Pancreas (tissue), 10 donors: ENCODE measurements at regions not wholly inside any gene's neighbourhood (a gene's known extent, or its start where the extent isn't known, plus 50 kb on each side); places are given as distances from the start of the nearest gene placed in this dataset.
"Not testable (repeated sequence)": the region's sequence is repeated elsewhere in the genome, so short reads cannot be mapped to it uniquely, and the experiment has no call there.

Experiments
- ATAC-seq, 4 donors: fragments of 200-7000 bp; cut with Tn5 transposase; one replicate each; pipeline versions ENCODE4 v1.8.0 to v1.9.1; 2020; ENCODE audit warnings: mild to moderate bottlenecking in 4 of 4, moderate library complexity in 4 of 4
- DNase-seq, 6 donors: peaks; one replicate each; pipeline ENCODE4 v3.0.0-alpha.2; 2020
- FAIRE-seq: peaks from 2 replicates; lab custom pipeline; 2012; peaks lifted over from hg19 to GRCh38; lab: Jason Lieb, UNC
- H3K27ac ChIP-seq, 4 donors: fragments of 200-600 bp; sonication (generic); 1 replicate in 3 of 4; 2 replicates in 1 of 4; pipeline versions ENCODE4 v1.5.0 to v1.8.0; 2020
- H3K27me3 ChIP-seq, 4 donors: fragments of 200-600 bp; one replicate each; pipeline ENCODE4 v1.8.0; 2021
- H3K36me3 ChIP-seq, 3 donors: fragments of 200-600 bp; sonication (generic) in 1 of 3; one replicate each; pipeline versions ENCODE4 v1.5.0 to v1.8.0; 2020 to 2021
- H3K4me1 ChIP-seq, 3 donors: fragments of 200-600 bp; one replicate each; pipeline ENCODE4 v1.8.0; 2021
- H3K4me3 ChIP-seq, 4 donors: fragments of 200-600 bp; sonication (generic) in 2 of 4; one replicate each; pipeline versions ENCODE4 v1.5.0 to v1.8.0; 2020 to 2021
- H3K9me3 ChIP-seq, 4 donors: fragments of 200-600 bp; one replicate each; pipeline ENCODE4 v1.8.0; 2021
- WGBS, 2 donors: extraction: QIAGEN DNeasy Blood & Tissue Kit; methylation state at CpG; one replicate each; pipeline ENCODE4 v1.1.7; 2013; 5-methylcytosine and 5-hydroxymethylcytosine counted together
- intact Hi-C, 3 donors: fragments of 100-400 bp; cut with DNase I; formaldehyde crosslinking; loops; one replicate each; pipeline versions ENCODE4 v1.11.1 to v1.14.2; 2022
- TF ChIP-seq, protein P1 (sequence below), 4 donors: fragments of 200-600 bp; sonication (generic) in 3 of 4; IDR thresholded peaks; one replicate each; pipeline versions ENCODE4 v1.5.0 to v1.8.0; 2021; ENCODE audit warnings: antibody characterized with exemption in 4 of 4
- donor health status: healthy with polysubstance abuse.
- donor health status: DM: no; HTN: no; CAD: no; lungs with moderate emphysema.
- donor health status: DM: no; HTN: no; CAD: no.
- donor health status: control.
- donor health status: control.
- donor health status: Bipolar disorder and iron deficiency.
- donor health status: DM: yes; HTN: yes; CAD: no.
- donor health status: DM: no; HTN: no; CAD: no.
- donor health status: DM: no; HTN: no; CAD: no.
- donor health status: DM: yes; HTN: yes; CAD: no.

GRCh38 chr7:125197731-125198393, 268.2 kb upstream of the POT1 start:
- no peak overlapping the region for H3K4me3 ChIP-seq
- H3K36me3 ChIP-seq = no peaks in the 10 kb centered on the region
- 41 to 58% methylated on average over 6 of the region's 6 CpGs for WGBS, 2 donors
- H3K27ac ChIP-seq = no peak overlapping the region
- H3K9me3 ChIP-seq = no peaks in the 10 kb centered on the region
- H3K27me3 ChIP-seq = no peaks in the 10 kb centered on the region
- FAIRE-seq (no peak), ATAC-seq (no peak), DNase-seq (no peak)
- H3K4me1 ChIP-seq = no peaks in the 10 kb centered on the region
- TF ChIP-seq, protein P1, sequence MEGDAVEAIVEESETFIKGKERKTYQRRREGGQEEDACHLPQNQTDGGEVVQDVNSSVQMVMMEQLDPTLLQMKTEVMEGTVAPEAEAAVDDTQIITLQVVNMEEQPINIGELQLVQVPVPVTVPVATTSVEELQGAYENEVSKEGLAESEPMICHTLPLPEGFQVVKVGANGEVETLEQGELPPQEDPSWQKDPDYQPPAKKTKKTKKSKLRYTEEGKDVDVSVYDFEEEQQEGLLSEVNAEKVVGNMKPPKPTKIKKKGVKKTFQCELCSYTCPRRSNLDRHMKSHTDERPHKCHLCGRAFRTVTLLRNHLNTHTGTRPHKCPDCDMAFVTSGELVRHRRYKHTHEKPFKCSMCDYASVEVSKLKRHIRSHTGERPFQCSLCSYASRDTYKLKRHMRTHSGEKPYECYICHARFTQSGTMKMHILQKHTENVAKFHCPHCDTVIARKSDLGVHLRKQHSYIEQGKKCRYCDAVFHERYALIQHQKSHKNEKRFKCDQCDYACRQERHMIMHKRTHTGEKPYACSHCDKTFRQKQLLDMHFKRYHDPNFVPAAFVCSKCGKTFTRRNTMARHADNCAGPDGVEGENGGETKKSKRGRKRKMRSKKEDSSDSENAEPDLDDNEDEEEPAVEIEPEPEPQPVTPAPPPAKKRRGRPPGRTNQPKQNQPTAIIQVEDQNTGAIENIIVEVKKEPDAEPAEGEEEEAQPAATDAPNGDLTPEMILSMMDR (IDR thresholded peaks at IDR 0.05) = no peak
- intact Hi-C loops = no loop called here

- intact Hi-C loops = no loop called here
- no peaks in the 10 kb centered on the region for H3K36me3 ChIP-seq
- no peaks in the 10 kb centered on the region for H3K4me1 ChIP-seq
- H3K27ac ChIP-seq = no peak overlapping the region
- no peak for ATAC-seq
- no peak for FAIRE-seq
- H3K27me3 ChIP-seq = no peaks in the 10 kb centered on the region
- DNase-seq = no peak
- no peak overlapping the region for H3K4me3 ChIP-seq
- WGBS, 2 donors = 58 to 68% methylated on average over 1 of the region's 1 CpG
- TF ChIP-seq, protein P1 (IDR thresholded peaks at IDR 0.05) = no peak
- H3K9me3 ChIP-seq = no peaks in the 10 kb centered on the region
These were observed 265.5 kb upstream of the POT1 start for GRCh38 chr7:125195156-125195555.

DNA sequence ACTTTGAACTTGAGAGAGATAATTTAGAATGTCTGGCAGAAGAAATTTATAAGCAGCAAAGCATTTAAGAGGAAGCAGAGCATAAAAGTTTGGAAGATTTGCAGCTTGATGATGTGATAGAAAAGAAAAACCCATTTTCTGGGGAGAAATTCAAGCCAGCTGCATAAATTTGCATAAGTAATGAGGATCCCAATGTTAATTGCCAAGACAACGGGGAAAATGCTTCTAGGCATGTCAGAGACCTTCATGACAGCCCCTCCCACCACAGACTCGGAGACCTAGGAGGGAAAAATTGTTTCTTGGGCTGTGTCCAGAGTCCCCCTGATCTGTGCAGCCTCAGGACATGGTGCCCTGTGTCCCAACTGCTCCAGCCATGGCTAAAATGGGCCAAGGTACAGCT, 263.6 kb upstream of the POT1 start:
- FAIRE-seq (no peak), ATAC-seq (no peak), DNase-seq (no peak)
- H3K9me3 ChIP-seq = no peaks in the 10 kb centered on the region
- no peaks in the 10 kb centered on the region for H3K36me3 ChIP-seq
- no peaks in the 10 kb centered on the region for H3K4me1 ChIP-seq
- intact Hi-C loops = no loop called here
- no peak overlapping the region for H3K27ac ChIP-seq
- H3K4me3 ChIP-seq = no peak overlapping the region
- WGBS, 2 donors = 51 to 65% methylated on average over 2 of the region's 2 CpGs
- TF ChIP-seq, protein P1 (IDR thresholded peaks at IDR 0.05) = no peak
- no peaks in the 10 kb centered on the region for H3K27me3 ChIP-seq

DNA sequence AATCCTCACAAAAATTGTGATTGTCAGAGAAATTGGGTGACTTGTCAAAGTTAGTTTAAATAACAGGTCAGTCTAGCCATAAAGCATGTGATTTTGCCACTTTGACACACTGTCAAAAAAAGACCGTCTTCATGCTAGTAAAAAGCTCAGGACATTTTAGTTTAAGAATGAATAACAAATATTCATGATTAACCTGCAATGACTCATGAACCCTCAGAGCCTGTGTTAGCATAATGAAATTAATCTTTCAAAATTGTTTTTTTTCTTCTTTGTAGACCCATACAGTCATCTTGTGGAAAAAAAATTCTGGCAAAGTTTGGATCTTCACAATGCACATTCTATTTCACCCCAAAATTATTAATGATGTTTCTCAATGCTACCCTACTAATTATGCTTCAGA, 255.2 kb upstream of the POT1 start:
- Histone ChIP-seq H3K4me3 (no peak overlapping the region), H3K27me3 (no peaks in the 10 kb centered on the region), H3K4me1 (no peaks in the 10 kb centered on the region), H3K9me3 (no peaks in the 10 kb centered on the region), H3K36me3 (no peaks in the 10 kb centered on the region), H3K27ac (no peak overlapping the region)
- TF ChIP-seq, protein P1 (IDR thresholded peaks at IDR 0.05) = no peak
- WGBS, 2 donors = 43 to 47% methylated on average over 1 of the region's 1 CpG
- ATAC-seq (no peak), FAIRE-seq (no peak), DNase-seq (no peak)
- intact Hi-C loops = no loop called here

DNA sequence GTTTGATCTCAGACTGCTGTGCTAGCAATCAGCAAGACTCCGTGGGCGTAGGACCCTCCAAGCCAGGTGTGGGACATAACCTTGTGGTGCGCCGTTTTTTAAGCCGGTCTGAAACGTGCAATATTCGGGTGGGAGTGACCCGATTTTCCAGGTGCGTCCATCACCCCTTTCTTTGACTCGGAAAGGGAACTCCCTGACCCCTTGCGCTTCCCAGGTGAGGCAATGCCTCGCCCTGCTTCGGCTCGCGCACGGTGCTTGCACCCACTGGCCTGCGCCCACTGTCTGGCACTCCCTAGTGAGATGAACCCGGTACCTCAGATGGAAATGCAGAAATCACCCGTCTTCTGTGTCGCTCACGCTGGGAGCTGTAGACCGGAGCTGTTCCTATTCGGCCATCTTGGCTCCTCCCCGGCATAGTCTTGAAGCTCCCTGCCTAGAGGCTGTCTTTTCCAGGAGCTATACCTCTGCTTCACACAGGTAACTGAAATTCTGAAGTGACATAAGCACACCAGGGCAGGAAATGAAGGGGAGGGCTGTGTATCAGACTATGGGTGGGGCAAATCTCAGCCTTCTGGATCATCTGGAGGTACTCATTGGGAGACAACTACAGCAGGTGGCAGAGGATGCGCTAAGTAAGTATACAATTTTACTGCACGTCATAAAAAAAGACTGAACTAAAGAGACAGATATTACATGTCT, 252.1 kb upstream of the POT1 start:
- H3K27me3 ChIP-seq, H3K4me1 ChIP-seq, H3K9me3 ChIP-seq, intact Hi-C loops, H3K36me3 ChIP-seq, H3K27ac ChIP-seq, ATAC-seq, DNase-seq, H3K4me3 ChIP-seq, FAIRE-seq: not testable (repeated sequence)
- 81 to 88% methylated on average over 19 to 26 of the region's 26 CpGs for WGBS, 2 donors
